HCT116 (cell line): ENCODE measurements at regions not wholly inside any gene's neighbourhood (a gene's known extent, or its start where the extent isn't known, plus 50 kb on each side); places are given as distances from the start of the nearest gene placed in this dataset.

ENCODE experiments used
- ATAC-seq: fragments of 200-7000 bp; cut with Tn5 transposase; 2 replicates; pipeline ENCODE4 v1.9.1; 2020; ENCODE audit warnings: mild to moderate bottlenecking, moderate library complexity
- BruUV-seq: library from RNA; stranded (reverse); fragments of 400-500 nt; replicated peaks from 2 replicates; lab custom pipeline; 2021; lab: Mats Ljungman, UMichigan
- CTCF ChIA-PET: fragments of 300-600 bp; sonication (Branson Sonifier 250); formaldehyde crosslinking; loops from one replicate; lab custom pipeline; 2021; ENCODE audit warnings: antibody characterized with exemption; lab: Charles Lee
- POLR2A ChIA-PET: fragments of 300-600, 350-600 bp; sonication (Branson Sonifier 250); formaldehyde crosslinking; loops from one replicate; lab custom pipeline; 2021; ENCODE audit warnings: antibody characterized with exemption; lab: Charles Lee
- RAD21 ChIA-PET, 2 experiments: fragments of 300-600 bp; sonication (Branson Sonifier 250); formaldehyde crosslinking; loops; one replicate each; lab custom pipeline; 2023; ENCODE audit warnings: low total read pairs in 2 of 2; ENCODE audit not compliant: uncharacterized antibody in 2 of 2, unreplicated experiment in 2 of 2, low non-redundant PET in 1 of 2; lab: Charles Lee
- DNase-seq: peaks from one replicate; pipeline ENCODE4 v3.0.0-alpha.2; 2010; ENCODE audit warnings: low read depth, low spot score
- H2AFZ ChIP-seq: fragments of 200-600 bp; shearing (Covaris generic), sonication (generic); 2 replicates; pipeline ENCODE4 v1.6.1; 2017; ENCODE audit warnings: low read depth, mixed run types, mixed read lengths, antibody characterized with exemption, low read length; ENCODE audit not compliant: poor library complexity, severe bottlenecking
- H3K27ac ChIP-seq: 2 replicates; pipeline ENCODE4 v1.5.1; 2012; ENCODE audit warnings: low read depth, low read length
- H3K27me3 ChIP-seq: fragments of 200-600 bp; sonication (generic); 2 replicates; pipeline ENCODE4 v1.6.1; 2016; ENCODE audit warnings: mixed run types, low read length, mixed read lengths; ENCODE audit not compliant: insufficient read depth
- H3K36me3 ChIP-seq, 2 experiments: fragments of 200-500 bp in 1 of 2; fragments of 200-600 bp in 1 of 2; sonication (Bioruptor generic) in 1 of 2; sonication (generic) in 1 of 2; 2 replicates each; pipeline versions ENCODE4 v1.5.1 to v1.6.1; 2014 to 2016; ENCODE audit warnings: low read length in 2 of 2, inconsistent platforms in 1 of 2, mixed read lengths in 1 of 2, mixed run types in 1 of 2; ENCODE audit not compliant: insufficient read depth in 2 of 2, control insufficient read depth in 1 of 2
- H3K4me1 ChIP-seq, 2 experiments: fragments of 200-600 bp in 1 of 2; sonication (generic) in 1 of 2; 2 replicates each; pipeline versions ENCODE4 v1.5.1 to v1.6.1; 2012 to 2017; ENCODE audit warnings: low read length in 2 of 2, inconsistent platforms in 1 of 2, mild to moderate bottlenecking in 1 of 2, mixed read lengths in 1 of 2, mixed run types in 1 of 2, moderate library complexity in 1 of 2; ENCODE audit not compliant: insufficient read depth in 2 of 2, control insufficient read depth in 1 of 2
- H3K4me2 ChIP-seq: fragments of 200-600 bp; sonication (generic); 2 replicates; pipeline ENCODE4 v1.6.1; 2017; ENCODE audit warnings: mixed run types, low read length, mixed read lengths
- H3K4me3 ChIP-seq, 2 experiments: fragments of 200-600 bp in 1 of 2; sonication (generic) in 1 of 2; replicated peaks in 1 of 2; 2 replicates each; pipeline ENCODE4 v1.5.1; 2011 to 2016; ENCODE audit warnings: low read length in 2 of 2, control low read depth in 1 of 2, low read depth in 1 of 2, mild to moderate bottlenecking in 1 of 2, mixed read lengths in 1 of 2, mixed run types in 1 of 2
- H3K79me2 ChIP-seq: fragments of 200-600 bp; sonication (generic); 2 replicates; pipeline ENCODE4 v1.6.1; 2017; ENCODE audit warnings: mild to moderate bottlenecking, mixed run types, low read length, moderate library complexity, mixed read lengths; ENCODE audit not compliant: insufficient read depth
- H3K9ac ChIP-seq: fragments of 200-600 bp; sonication (generic); 2 replicates; pipeline ENCODE4 v1.6.1; 2016; ENCODE audit warnings: low read length, mixed read lengths
- H3K9me2 ChIP-seq: fragments of 200-600 bp; sonication (generic), shearing (Covaris generic); 2 replicates; pipeline ENCODE4 v1.6.1; 2017; ENCODE audit warnings: mixed run types, mild to moderate bottlenecking, moderate library complexity; ENCODE audit not compliant: insufficient read depth
- H3K9me3 ChIP-seq, 2 experiments: fragments of 200-500 bp in 1 of 2; fragments of 200-600 bp in 1 of 2; sonication (Bioruptor generic) in 1 of 2; sonication (generic) in 1 of 2; 2 replicates each; pipeline ENCODE4 v1.6.1; 2014 to 2017; ENCODE audit warnings: low read length in 2 of 2, mixed read lengths in 2 of 2, inconsistent platforms in 1 of 2, low read depth in 1 of 2, mild to moderate bottlenecking in 1 of 2, mixed run types in 1 of 2, moderate library complexity in 1 of 2; ENCODE audit not compliant: control insufficient read depth in 1 of 2, insufficient read depth in 1 of 2
- H4K20me1 ChIP-seq: fragments of 200-600 bp; sonication (generic), shearing (Covaris generic); 2 replicates; pipeline ENCODE4 v1.6.1; 2017; ENCODE audit warnings: mixed run types, mild to moderate bottlenecking, moderate library complexity; ENCODE audit not compliant: insufficient read depth
- CBX3 ChIP-seq: IDR thresholded peaks from 2 replicates; pipeline ENCODE4 v1.6.1; 2012; ENCODE audit warnings: low read depth
- CEBPB ChIP-seq: IDR thresholded peaks from 2 replicates; pipeline ENCODE4 v1.6.1; 2012; ENCODE audit warnings: low read depth
- EZH2phosphoT487 ChIP-seq: fragments of 200-600 bp; IDR thresholded peaks from 2 replicates; pipeline ENCODE4 v1.6.1; 2018; ENCODE audit warnings: antibody characterized with exemption, borderline replicate concordance
- JUND ChIP-seq: IDR thresholded peaks from 2 replicates; pipeline ENCODE4 v1.6.1; 2012
- POLR2A ChIP-seq: IDR thresholded peaks from 2 replicates; pipeline ENCODE4 v1.7.0; 2011; ENCODE audit warnings: borderline replicate concordance; ENCODE audit not compliant: insufficient read depth, insufficient read length; ENCODE audit errors: extremely low read depth
- POLR2AphosphoS5 ChIP-seq: IDR thresholded peaks from 2 replicates; pipeline ENCODE4 v1.6.1; 2011; ENCODE audit warnings: mild to moderate bottlenecking, low read depth, low read length, moderate library complexity
- RAD21 ChIP-seq: IDR thresholded peaks from 2 replicates; pipeline ENCODE4 v1.6.1; 2012; ENCODE audit warnings: low read depth, mild to moderate bottlenecking
- SP1 ChIP-seq: IDR thresholded peaks from 2 replicates; pipeline ENCODE4 v1.6.1; 2012; ENCODE audit warnings: low read depth
- SRF ChIP-seq: IDR thresholded peaks from 2 replicates; pipeline ENCODE4 v1.6.1; 2012; ENCODE audit warnings: low read depth
- TCF7L2 ChIP-seq: IDR thresholded peaks from 2 replicates; pipeline ENCODE4 v1.7.0; 2011; ENCODE audit warnings: borderline replicate concordance, inconsistent platforms; ENCODE audit not compliant: insufficient read depth, insufficient read length; ENCODE audit errors: extremely low read depth
- YY1 ChIP-seq: IDR thresholded peaks from 2 replicates; pipeline ENCODE4 v1.6.1; 2011; ENCODE audit warnings: low read length, low read depth, moderate library complexity, mild to moderate bottlenecking; ENCODE audit not compliant: insufficient replicate concordance; ENCODE audit errors: extremely low read depth
- intact Hi-C: fragments of 100-400 bp; cut with micrococcal nuclease; formaldehyde crosslinking; loops from 2 replicates; pipeline ENCODE4 v1.10.0; 2022
- TF ChIP-seq, protein P1 (sequence below): IDR thresholded peaks from 2 replicates; pipeline ENCODE4 v1.6.1; 2012
- TF ChIP-seq, protein P2 (sequence below): IDR thresholded peaks from 2 replicates; pipeline ENCODE4 v1.6.1; 2012; ENCODE audit warnings: low read depth

DNA sequence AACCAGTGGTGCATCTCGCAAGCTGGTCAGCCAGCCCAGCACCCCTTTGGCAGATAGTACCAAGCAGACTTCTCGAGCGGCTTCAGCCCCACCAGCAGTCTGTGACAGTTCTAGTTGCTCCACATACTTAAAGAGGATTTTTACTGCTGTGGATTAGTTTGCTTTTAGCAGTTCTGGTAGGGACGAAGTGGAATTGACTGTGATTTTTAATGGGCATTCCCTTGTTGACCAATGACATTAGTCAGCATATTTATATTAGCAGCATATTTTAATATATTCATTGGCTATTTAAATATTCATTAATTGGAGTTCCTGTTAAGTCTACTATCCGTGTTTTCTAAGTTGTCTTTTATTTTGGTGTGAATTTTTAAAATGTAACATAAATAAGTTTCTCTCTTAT, 500.9 kb upstream of the FAT1 start (continued):
- TF ChIP-seq, protein P1, sequence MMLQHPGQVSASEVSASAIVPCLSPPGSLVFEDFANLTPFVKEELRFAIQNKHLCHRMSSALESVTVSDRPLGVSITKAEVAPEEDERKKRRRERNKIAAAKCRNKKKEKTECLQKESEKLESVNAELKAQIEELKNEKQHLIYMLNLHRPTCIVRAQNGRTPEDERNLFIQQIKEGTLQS: no peak
- TF ChIP-seq POLR2A: no peak

DNA sequence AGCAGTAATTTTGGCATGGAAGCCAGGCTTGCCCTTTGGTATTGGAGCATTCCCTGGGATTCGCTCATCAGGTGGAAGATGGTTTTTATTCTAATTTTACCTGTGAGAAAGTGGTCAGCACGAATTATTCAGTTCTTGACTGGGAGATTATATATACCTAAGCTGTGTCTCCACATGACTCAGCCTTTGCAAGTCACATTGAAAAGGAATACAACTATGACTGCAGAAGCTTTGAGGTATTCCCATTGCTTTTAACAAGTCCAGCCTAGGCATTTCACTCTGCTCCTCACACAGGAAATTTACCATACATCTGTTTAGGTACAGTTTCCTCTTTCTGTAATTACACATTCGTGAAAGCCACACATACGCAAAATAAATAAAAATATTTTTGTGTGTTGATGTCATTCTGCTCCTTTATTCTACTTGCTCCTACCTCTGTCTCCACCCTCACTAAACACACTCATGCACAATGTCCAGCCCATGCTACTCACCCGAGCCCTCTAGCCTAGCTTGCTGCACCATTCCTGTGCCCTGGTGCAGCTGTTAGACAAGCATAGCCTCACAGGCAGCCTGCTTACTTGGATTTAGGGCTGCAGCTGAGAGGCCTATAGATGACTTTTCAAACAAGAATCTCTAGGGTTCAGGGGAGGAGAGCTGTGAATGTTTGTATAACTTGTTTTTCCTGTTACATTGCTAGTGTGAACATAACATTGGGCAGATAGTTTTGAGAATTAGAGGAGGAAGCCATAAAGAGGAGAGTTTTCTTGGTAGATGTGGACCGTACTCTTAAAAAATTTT, 504.4 kb upstream of the FAT1 start:
- no peaks in the 10 kb centered on the region for H3K9me2 ChIP-seq
- no peak overlapping the region for H3K9ac ChIP-seq
- TF ChIP-seq RAD21 (no peak), TCF7L2 (no peak), YY1 (no peak), POLR2AphosphoS5 (no peak), CBX3 (no peak), JUND (no peak), CEBPB (no peak), POLR2A (no peak), EZH2phosphoT487 (no peak), SP1 (no peak), SRF (no peak)
- TF ChIP-seq, protein P2, sequence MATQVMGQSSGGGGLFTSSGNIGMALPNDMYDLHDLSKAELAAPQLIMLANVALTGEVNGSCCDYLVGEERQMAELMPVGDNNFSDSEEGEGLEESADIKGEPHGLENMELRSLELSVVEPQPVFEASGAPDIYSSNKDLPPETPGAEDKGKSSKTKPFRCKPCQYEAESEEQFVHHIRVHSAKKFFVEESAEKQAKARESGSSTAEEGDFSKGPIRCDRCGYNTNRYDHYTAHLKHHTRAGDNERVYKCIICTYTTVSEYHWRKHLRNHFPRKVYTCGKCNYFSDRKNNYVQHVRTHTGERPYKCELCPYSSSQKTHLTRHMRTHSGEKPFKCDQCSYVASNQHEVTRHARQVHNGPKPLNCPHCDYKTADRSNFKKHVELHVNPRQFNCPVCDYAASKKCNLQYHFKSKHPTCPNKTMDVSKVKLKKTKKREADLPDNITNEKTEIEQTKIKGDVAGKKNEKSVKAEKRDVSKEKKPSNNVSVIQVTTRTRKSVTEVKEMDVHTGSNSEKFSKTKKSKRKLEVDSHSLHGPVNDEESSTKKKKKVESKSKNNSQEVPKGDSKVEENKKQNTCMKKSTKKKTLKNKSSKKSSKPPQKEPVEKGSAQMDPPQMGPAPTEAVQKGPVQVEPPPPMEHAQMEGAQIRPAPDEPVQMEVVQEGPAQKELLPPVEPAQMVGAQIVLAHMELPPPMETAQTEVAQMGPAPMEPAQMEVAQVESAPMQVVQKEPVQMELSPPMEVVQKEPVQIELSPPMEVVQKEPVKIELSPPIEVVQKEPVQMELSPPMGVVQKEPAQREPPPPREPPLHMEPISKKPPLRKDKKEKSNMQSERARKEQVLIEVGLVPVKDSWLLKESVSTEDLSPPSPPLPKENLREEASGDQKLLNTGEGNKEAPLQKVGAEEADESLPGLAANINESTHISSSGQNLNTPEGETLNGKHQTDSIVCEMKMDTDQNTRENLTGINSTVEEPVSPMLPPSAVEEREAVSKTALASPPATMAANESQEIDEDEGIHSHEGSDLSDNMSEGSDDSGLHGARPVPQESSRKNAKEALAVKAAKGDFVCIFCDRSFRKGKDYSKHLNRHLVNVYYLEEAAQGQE: no peak
- TF ChIP-seq, protein P1: no peak
- H3K27me3 ChIP-seq: no peaks in the 10 kb centered on the region
- CTCF ChIA-PET: no interaction called here
- H3K36me3 ChIP-seq: no peaks in the 10 kb centered on the region
- POLR2A ChIA-PET: no interaction called here
- ATAC-seq (no peak), DNase-seq (no peak)
- H3K9me3 ChIP-seq: no peaks in the 10 kb centered on the region
- H2AFZ ChIP-seq: no peak overlapping the region
- H3K4me1 ChIP-seq: no peaks in the 10 kb centered on the region
- no peaks in the 10 kb centered on the region for H4K20me1 ChIP-seq
- intact Hi-C loops: no loop called here
- no peak overlapping the region for H3K4me2 ChIP-seq
- no peaks in the 10 kb centered on the region for H3K79me2 ChIP-seq
- no peak overlapping the region for H3K27ac ChIP-seq
- RAD21 ChIA-PET: no interaction called here
- no TSS peak for BruUV-seq
- H3K4me3 ChIP-seq: no peak overlapping the region
